HCT116 (cell line): ENCODE measurements at regions not wholly inside any gene's neighbourhood (a gene's known extent, or its start where the extent isn't known, plus 50 kb on each side); places are given as distances from the start of the nearest gene placed in this dataset.

Experiments used
- ATAC-seq: fragments of 200-7000 bp; cut with Tn5 transposase; 2 replicates; pipeline ENCODE4 v1.9.1; 2020; ENCODE audit warnings: mild to moderate bottlenecking, moderate library complexity
- BruUV-seq: library from RNA; stranded (reverse); fragments of 400-500 nt; replicated peaks from 2 replicates; lab custom pipeline; 2021; lab: Mats Ljungman, UMichigan
- CTCF ChIA-PET: fragments of 300-600 bp; sonication (Branson Sonifier 250); formaldehyde crosslinking; loops from one replicate; lab custom pipeline; 2021; ENCODE audit warnings: antibody characterized with exemption; lab: Charles Lee
- POLR2A ChIA-PET: fragments of 300-600, 350-600 bp; sonication (Branson Sonifier 250); formaldehyde crosslinking; loops from one replicate; lab custom pipeline; 2021; ENCODE audit warnings: antibody characterized with exemption; lab: Charles Lee
- RAD21 ChIA-PET, 2 experiments: fragments of 300-600 bp; sonication (Branson Sonifier 250); formaldehyde crosslinking; loops; one replicate each; lab custom pipeline; 2023; ENCODE audit warnings: low total read pairs in 2 of 2; ENCODE audit not compliant: uncharacterized antibody in 2 of 2, unreplicated experiment in 2 of 2, low non-redundant PET in 1 of 2; lab: Charles Lee
- DNase-seq: peaks from one replicate; pipeline ENCODE4 v3.0.0-alpha.2; 2010; ENCODE audit warnings: low read depth, low spot score
- H2AFZ ChIP-seq: fragments of 200-600 bp; shearing (Covaris generic), sonication (generic); 2 replicates; pipeline ENCODE4 v1.6.1; 2017; ENCODE audit warnings: low read depth, mixed run types, mixed read lengths, antibody characterized with exemption, low read length; ENCODE audit not compliant: poor library complexity, severe bottlenecking
- H3K27ac ChIP-seq: 2 replicates; pipeline ENCODE4 v1.5.1; 2012; ENCODE audit warnings: low read depth, low read length
- H3K27me3 ChIP-seq: fragments of 200-600 bp; sonication (generic); 2 replicates; pipeline ENCODE4 v1.6.1; 2016; ENCODE audit warnings: mixed run types, low read length, mixed read lengths; ENCODE audit not compliant: insufficient read depth
- H3K36me3 ChIP-seq, 2 experiments: fragments of 200-500 bp in 1 of 2; fragments of 200-600 bp in 1 of 2; sonication (Bioruptor generic) in 1 of 2; sonication (generic) in 1 of 2; 2 replicates each; pipeline versions ENCODE4 v1.5.1 to v1.6.1; 2014 to 2016; ENCODE audit warnings: low read length in 2 of 2, inconsistent platforms in 1 of 2, mixed read lengths in 1 of 2, mixed run types in 1 of 2; ENCODE audit not compliant: insufficient read depth in 2 of 2, control insufficient read depth in 1 of 2
- H3K4me1 ChIP-seq, 2 experiments: fragments of 200-600 bp in 1 of 2; sonication (generic) in 1 of 2; 2 replicates each; pipeline versions ENCODE4 v1.5.1 to v1.6.1; 2012 to 2017; ENCODE audit warnings: low read length in 2 of 2, inconsistent platforms in 1 of 2, mild to moderate bottlenecking in 1 of 2, mixed read lengths in 1 of 2, mixed run types in 1 of 2, moderate library complexity in 1 of 2; ENCODE audit not compliant: insufficient read depth in 2 of 2, control insufficient read depth in 1 of 2
- H3K4me2 ChIP-seq: fragments of 200-600 bp; sonication (generic); 2 replicates; pipeline ENCODE4 v1.6.1; 2017; ENCODE audit warnings: mixed run types, low read length, mixed read lengths
- H3K4me3 ChIP-seq, 2 experiments: fragments of 200-600 bp in 1 of 2; sonication (generic) in 1 of 2; replicated peaks in 1 of 2; 2 replicates each; pipeline ENCODE4 v1.5.1; 2011 to 2016; ENCODE audit warnings: low read length in 2 of 2, control low read depth in 1 of 2, low read depth in 1 of 2, mild to moderate bottlenecking in 1 of 2, mixed read lengths in 1 of 2, mixed run types in 1 of 2
- H3K79me2 ChIP-seq: fragments of 200-600 bp; sonication (generic); 2 replicates; pipeline ENCODE4 v1.6.1; 2017; ENCODE audit warnings: mild to moderate bottlenecking, mixed run types, low read length, moderate library complexity, mixed read lengths; ENCODE audit not compliant: insufficient read depth
- H3K9ac ChIP-seq: fragments of 200-600 bp; sonication (generic); 2 replicates; pipeline ENCODE4 v1.6.1; 2016; ENCODE audit warnings: low read length, mixed read lengths
- H3K9me2 ChIP-seq: fragments of 200-600 bp; sonication (generic), shearing (Covaris generic); 2 replicates; pipeline ENCODE4 v1.6.1; 2017; ENCODE audit warnings: mixed run types, mild to moderate bottlenecking, moderate library complexity; ENCODE audit not compliant: insufficient read depth
- H3K9me3 ChIP-seq, 2 experiments: fragments of 200-500 bp in 1 of 2; fragments of 200-600 bp in 1 of 2; sonication (Bioruptor generic) in 1 of 2; sonication (generic) in 1 of 2; 2 replicates each; pipeline ENCODE4 v1.6.1; 2014 to 2017; ENCODE audit warnings: low read length in 2 of 2, mixed read lengths in 2 of 2, inconsistent platforms in 1 of 2, low read depth in 1 of 2, mild to moderate bottlenecking in 1 of 2, mixed run types in 1 of 2, moderate library complexity in 1 of 2; ENCODE audit not compliant: control insufficient read depth in 1 of 2, insufficient read depth in 1 of 2
- H4K20me1 ChIP-seq: fragments of 200-600 bp; sonication (generic), shearing (Covaris generic); 2 replicates; pipeline ENCODE4 v1.6.1; 2017; ENCODE audit warnings: mixed run types, mild to moderate bottlenecking, moderate library complexity; ENCODE audit not compliant: insufficient read depth
- ATF3 ChIP-seq: IDR thresholded peaks from 2 replicates; pipeline ENCODE4 v1.6.1; 2012
- CTCF ChIP-seq, 3 experiments: fragments of 200-600 bp in 1 of 3; sonication (generic) in 1 of 3; IDR thresholded peaks in 2 of 3; conservative IDR thresholded peaks in 1 of 3; 2 replicates each; pipeline ENCODE4 v1.5.1; 2012 to 2017; ENCODE audit warnings: low read depth in 2 of 3, low read length in 2 of 3, antibody characterized with exemption in 1 of 3, borderline replicate concordance in 1 of 3, control low read depth in 1 of 3, mild to moderate bottlenecking in 1 of 3, mixed read lengths in 1 of 3, mixed run types in 1 of 3, moderate library complexity in 1 of 3; ENCODE audit not compliant: insufficient read depth in 1 of 3
- EZH2phosphoT487 ChIP-seq: fragments of 200-600 bp; IDR thresholded peaks from 2 replicates; pipeline ENCODE4 v1.6.1; 2018; ENCODE audit warnings: antibody characterized with exemption, borderline replicate concordance
- FOSL1 ChIP-seq: IDR thresholded peaks from 2 replicates; pipeline ENCODE4 v1.6.1; 2012; ENCODE audit warnings: low read depth
- MAX ChIP-seq: IDR thresholded peaks from 2 replicates; pipeline ENCODE4 v1.6.1; 2012
- POLR2A ChIP-seq: IDR thresholded peaks from 2 replicates; pipeline ENCODE4 v1.7.0; 2011; ENCODE audit warnings: borderline replicate concordance; ENCODE audit not compliant: insufficient read depth, insufficient read length; ENCODE audit errors: extremely low read depth
- RAD21 ChIP-seq: IDR thresholded peaks from 2 replicates; pipeline ENCODE4 v1.6.1; 2012; ENCODE audit warnings: low read depth, mild to moderate bottlenecking
- SRF ChIP-seq: IDR thresholded peaks from 2 replicates; pipeline ENCODE4 v1.6.1; 2012; ENCODE audit warnings: low read depth
- TCF7L2 ChIP-seq: IDR thresholded peaks from 2 replicates; pipeline ENCODE4 v1.7.0; 2011; ENCODE audit warnings: borderline replicate concordance, inconsistent platforms; ENCODE audit not compliant: insufficient read depth, insufficient read length; ENCODE audit errors: extremely low read depth
- ZFX ChIP-seq: fragments of 450-650 bp; IDR thresholded peaks from 2 replicates; pipeline ENCODE4 v1.6.1; 2017
- ZNF274 ChIP-seq: fragments of 200-500 bp; sonication (Bioruptor generic); IDR thresholded peaks from 2 replicates; pipeline ENCODE4 v1.6.1; 2014; ENCODE audit warnings: mild to moderate bottlenecking, low read depth, low read length, inconsistent platforms
- intact Hi-C: fragments of 100-400 bp; cut with micrococcal nuclease; formaldehyde crosslinking; loops from 2 replicates; pipeline ENCODE4 v1.10.0; 2022

- no peaks in the 10 kb centered on the region for H3K36me3 ChIP-seq
- BruUV-seq = no TSS peak
- H3K4me1 ChIP-seq = no peaks in the 10 kb centered on the region
- DNase-seq (no peak), ATAC-seq (no peak)
- no peaks in the 10 kb centered on the region for H3K9me2 ChIP-seq
- ChIA-PET RAD21 (no interaction called here), POLR2A (no interaction called here), CTCF (no interaction called here)
- H2AFZ ChIP-seq = no peak overlapping the region
- no peak overlapping the region for H3K27ac ChIP-seq
- TF ChIP-seq FOSL1 (no peak), ATF3 (no peak), ZFX (no peak), POLR2A (no peak), EZH2phosphoT487 (no peak), SRF (no peak), RAD21 (no peak), CTCF (IDR thresholded peaks at IDR 0.05 in 2 of 3, conservative IDR thresholded peaks at IDR 0.05 in 1 of 3; ENCODE audit: borderline replicate concordance in 1 of 3, insufficient read depth in 1 of 3, low read depth in 2 of 3, low read length in 2 of 3) (no peak), TCF7L2 (no peak), ZNF274 (no peak), MAX (no peak)
- H3K79me2 ChIP-seq = no peaks in the 10 kb centered on the region
- H3K4me3 ChIP-seq = no peak overlapping the region
- H3K9ac ChIP-seq = no peak overlapping the region
- H4K20me1 ChIP-seq = no peaks in the 10 kb centered on the region
- no peak overlapping the region for H3K4me2 ChIP-seq
- intact Hi-C loops = no loop called here
- 0 out of 4 replicates have a peak, but pooled peaks cover 0 to 3% of the 10 kb centered on the region in 2 experiments for H3K9me3 ChIP-seq
- H3K27me3 ChIP-seq = no peaks in the 10 kb centered on the region
Observed at GRCh38 chr4:18441676-18442075, 420.1 kb upstream of the LCORL start.
